CD14-positive monocyte (primary cell): ENCODE measurements at regions not wholly inside any gene's neighbourhood (a gene's known extent, or its start where the extent isn't known, plus 50 kb on each side); places are given as distances from the start of the nearest gene placed in this dataset.

Experiments
- DNase-seq, 3 donors: peaks; one replicate each; pipeline ENCODE4 v3.0.0-alpha.2; 2011 to 2022
- H2AFZ ChIP-seq: 2 replicates; pipeline ENCODE4 v1.6.0; 2012; ENCODE audit warnings: mild to moderate bottlenecking, low read depth, low read length, inconsistent platforms; ENCODE audit not compliant: insufficient read depth, poor library complexity, severe bottlenecking
- H3K27ac ChIP-seq, 2 donors: 1 replicate in 1 of 2; 2 replicates in 1 of 2; pipeline ENCODE4 v1.5.1; 2012 to 2013; ENCODE audit warnings: low read length in 2 of 2, control low read depth in 1 of 2, inconsistent platforms in 1 of 2, low read depth in 1 of 2, mild to moderate bottlenecking in 1 of 2
- H3K27me3 ChIP-seq, 2 donors: one replicate each; pipeline versions ENCODE4 v1.6.0 to v1.6.1; 2011 to 2013; ENCODE audit warnings: low read length in 2 of 2; ENCODE audit not compliant: control insufficient read depth in 2 of 2, insufficient read depth in 2 of 2
- H3K36me3 ChIP-seq, 2 donors: replicated peaks in 1 of 2; 1 replicate in 1 of 2; 2 replicates in 1 of 2; pipeline versions ENCODE4 v1.5.1 to v1.6.1; 2012 to 2013; ENCODE audit warnings: low read length in 2 of 2, control low read depth in 1 of 2, inconsistent platforms in 1 of 2, mild to moderate bottlenecking in 1 of 2; ENCODE audit not compliant: insufficient read depth in 2 of 2, control insufficient read depth in 1 of 2
- H3K4me1 ChIP-seq, 2 donors: 1 replicate in 1 of 2; 2 replicates in 1 of 2; pipeline versions ENCODE4 v1.5.1 to v1.6.1; 2012 to 2013; ENCODE audit warnings: low read length in 2 of 2, control low read depth in 1 of 2, inconsistent platforms in 1 of 2, mild to moderate bottlenecking in 1 of 2, moderate library complexity in 1 of 2; ENCODE audit not compliant: insufficient read depth in 2 of 2, control insufficient read depth in 1 of 2
- H3K4me2 ChIP-seq: replicated peaks from 2 replicates; pipeline ENCODE3; 2012; ENCODE audit warnings: low read length, moderate library complexity, mild to moderate bottlenecking; ENCODE audit not compliant: poor library complexity, severe bottlenecking; ENCODE audit errors: extremely low read depth
- H3K4me3 ChIP-seq, 3 experiments: fragments of 200-600 bp in 1 of 3; sonication (generic) in 1 of 3; replicated peaks in 1 of 3; 1 replicate in 2 of 3; 2 replicates in 1 of 3; pipeline ENCODE4 v1.5.1; 2011 to 2013; ENCODE audit warnings: low read length in 3 of 3, mild to moderate bottlenecking in 3 of 3, control low read depth in 2 of 3, low read depth in 2 of 3, inconsistent platforms in 1 of 3, moderate library complexity in 1 of 3
- H3K79me2 ChIP-seq: 2 replicates; pipeline ENCODE4 v1.6.0; 2012; ENCODE audit warnings: mild to moderate bottlenecking, control low read depth, inconsistent platforms, low read length, moderate library complexity; ENCODE audit not compliant: insufficient read depth
- H3K9ac ChIP-seq: 2 replicates; pipeline ENCODE4 v1.6.0; 2017; ENCODE audit warnings: low read length, mild to moderate bottlenecking; ENCODE audit not compliant: insufficient read depth, poor library complexity, severe bottlenecking
- H3K9me3 ChIP-seq, 2 donors: replicated peaks in 1 of 2; 1 replicate in 1 of 2; 2 replicates in 1 of 2; pipeline versions ENCODE4 v1.5.1 to v1.6.1; 2012 to 2013; ENCODE audit warnings: low read length in 2 of 2, control low read depth in 1 of 2; ENCODE audit not compliant: control insufficient read depth in 1 of 2, insufficient read depth in 1 of 2
- H4K20me1 ChIP-seq: 2 replicates; pipeline ENCODE4 v1.6.0; 2012; ENCODE audit warnings: mild to moderate bottlenecking, low read length, control low read depth, moderate library complexity; ENCODE audit not compliant: insufficient read depth
- H3K27ac Mint-ChIP-seq, 7 donors: one replicate each; pipeline ENCODE4 v1.8.0; 2020; ENCODE audit warnings: mild to moderate bottlenecking in 7 of 7, mixed read lengths in 7 of 7, moderate library complexity in 6 of 7, inconsistent platforms in 2 of 7
- H3K27me3 Mint-ChIP-seq, 3 donors: one replicate each; pipeline ENCODE4 v1.8.0; 2021 to 2022; ENCODE audit warnings: low read depth in 3 of 3, mild to moderate bottlenecking in 3 of 3, mixed read lengths in 3 of 3, moderate library complexity in 3 of 3, inconsistent platforms in 1 of 3
- H3K36me3 Mint-ChIP-seq, 2 donors: one replicate each; pipeline ENCODE4 v1.8.0; 2020; ENCODE audit warnings: mixed read lengths in 2 of 2, inconsistent platforms in 1 of 2, mild to moderate bottlenecking in 1 of 2
- H3K4me1 Mint-ChIP-seq: one replicate; pipeline ENCODE4 v1.8.0; 2020; ENCODE audit warnings: mild to moderate bottlenecking, mixed read lengths
- H3K4me3 Mint-ChIP-seq, 2 donors: one replicate each; pipeline ENCODE4 v1.8.0; 2020; ENCODE audit warnings: mild to moderate bottlenecking in 2 of 2, mixed read lengths in 2 of 2, moderate library complexity in 1 of 2
- H3K9me3 Mint-ChIP-seq, 7 donors: one replicate each; pipeline ENCODE4 v1.8.0; 2020 to 2022; ENCODE audit warnings: mixed read lengths in 7 of 7, mild to moderate bottlenecking in 6 of 7, moderate library complexity in 6 of 7, inconsistent platforms in 2 of 7
- WGBS: methylation state at CpG from one replicate; pipeline ENCODE4 v1.1.5; 2013; ENCODE audit warnings: missing lambda C conversion rate; ENCODE audit not compliant: insufficient coverage; 5-methylcytosine and 5-hydroxymethylcytosine counted together
- intact Hi-C, 2 donors: fragments of 100-400 bp; cut with micrococcal nuclease; formaldehyde crosslinking; loops; one replicate each; pipeline versions ENCODE4 v1.15.0 to v1.15.1; 2023
- TF ChIP-seq, protein P1 (sequence below): fragments of 200-600 bp; IDR thresholded peaks from one replicate; pipeline ENCODE4 v1.8.0; 2022; ENCODE audit warnings: antibody characterized with exemption, mild to moderate bottlenecking

DNA sequence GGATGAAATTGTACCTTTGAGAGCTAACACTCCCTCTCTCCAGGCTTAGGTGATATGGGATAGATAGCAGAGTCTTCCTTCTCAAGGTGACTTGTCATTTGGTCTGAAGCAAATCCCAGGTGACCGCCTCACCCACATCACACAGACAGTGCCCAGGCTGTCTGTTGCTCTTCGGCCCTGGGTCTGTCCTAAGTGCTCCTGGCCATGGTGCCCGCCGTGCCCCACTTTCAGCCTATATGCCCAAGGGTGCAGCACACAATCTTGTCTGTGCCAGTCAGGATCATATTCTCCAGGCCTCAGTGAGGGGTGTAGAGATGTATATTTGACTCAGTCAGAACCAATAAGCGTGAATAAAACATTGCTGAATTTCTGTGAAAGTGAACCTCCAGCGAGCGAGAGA lies 326.8 kb downstream of the DYSF start:
- H3K79me2 ChIP-seq = no peaks in the 10 kb centered on the region
- H3K9me3 Mint-ChIP-seq = peaks cover 0 to 2% (median 0%) of the 10 kb centered on the region in 7 donors
- H3K27me3 ChIP-seq = no peaks in the 10 kb centered on the region
- H2AFZ ChIP-seq = no peak overlapping the region
- H3K27me3 Mint-ChIP-seq = peaks cover 4 to 15% (median 12%) of the 10 kb centered on the region in 3 donors
- H3K4me1 Mint-ChIP-seq = no peaks in the 10 kb centered on the region
- intact Hi-C loops = no loop called here
- H3K4me1 ChIP-seq = no peaks in the 10 kb centered on the region
- H3K4me3 Mint-ChIP-seq = no peak overlapping the region
- 65% methylated on average over 5 of the region's 7 CpGs for WGBS
- no peak overlapping the region for H3K9ac ChIP-seq
- H3K4me3 ChIP-seq = no peak overlapping the region
- H3K9me3 ChIP-seq = no peaks in the 10 kb centered on the region
- no peak overlapping the region for H3K27ac ChIP-seq
- no peak overlapping the region for H3K4me2 ChIP-seq
- H3K27ac Mint-ChIP-seq = no peak overlapping the region
- no peaks in the 10 kb centered on the region for H3K36me3 Mint-ChIP-seq
- no peaks in the 10 kb centered on the region for H3K36me3 ChIP-seq
- TF ChIP-seq, protein P1, sequence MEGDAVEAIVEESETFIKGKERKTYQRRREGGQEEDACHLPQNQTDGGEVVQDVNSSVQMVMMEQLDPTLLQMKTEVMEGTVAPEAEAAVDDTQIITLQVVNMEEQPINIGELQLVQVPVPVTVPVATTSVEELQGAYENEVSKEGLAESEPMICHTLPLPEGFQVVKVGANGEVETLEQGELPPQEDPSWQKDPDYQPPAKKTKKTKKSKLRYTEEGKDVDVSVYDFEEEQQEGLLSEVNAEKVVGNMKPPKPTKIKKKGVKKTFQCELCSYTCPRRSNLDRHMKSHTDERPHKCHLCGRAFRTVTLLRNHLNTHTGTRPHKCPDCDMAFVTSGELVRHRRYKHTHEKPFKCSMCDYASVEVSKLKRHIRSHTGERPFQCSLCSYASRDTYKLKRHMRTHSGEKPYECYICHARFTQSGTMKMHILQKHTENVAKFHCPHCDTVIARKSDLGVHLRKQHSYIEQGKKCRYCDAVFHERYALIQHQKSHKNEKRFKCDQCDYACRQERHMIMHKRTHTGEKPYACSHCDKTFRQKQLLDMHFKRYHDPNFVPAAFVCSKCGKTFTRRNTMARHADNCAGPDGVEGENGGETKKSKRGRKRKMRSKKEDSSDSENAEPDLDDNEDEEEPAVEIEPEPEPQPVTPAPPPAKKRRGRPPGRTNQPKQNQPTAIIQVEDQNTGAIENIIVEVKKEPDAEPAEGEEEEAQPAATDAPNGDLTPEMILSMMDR = no peak
- H4K20me1 ChIP-seq = no peaks in the 10 kb centered on the region
- no peak for DNase-seq

DNA sequence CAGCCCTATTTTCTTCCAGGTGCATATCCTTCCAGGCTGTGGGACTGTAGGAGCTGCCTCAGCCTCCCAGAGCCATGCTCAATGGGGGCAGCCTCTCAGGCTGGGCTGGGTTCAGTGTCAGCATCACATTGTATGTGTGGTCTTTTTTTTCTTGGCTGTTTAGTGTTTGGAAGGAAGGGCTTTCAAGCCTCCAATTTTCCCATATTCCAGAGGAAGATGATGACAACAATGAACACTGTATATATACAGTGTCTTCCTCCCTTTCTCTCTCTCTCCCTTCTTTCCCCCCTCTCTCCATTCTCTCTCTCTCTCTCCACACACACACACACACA lies 326.4 kb downstream of the DYSF start:
- TF ChIP-seq, protein P1 = no peak
- no peaks in the 10 kb centered on the region for H3K4me1 Mint-ChIP-seq
- H3K4me3 Mint-ChIP-seq = no peak overlapping the region
- H3K9ac ChIP-seq = no peak overlapping the region
- no peaks in the 10 kb centered on the region for H3K36me3 ChIP-seq
- no peaks in the 10 kb centered on the region for H3K4me1 ChIP-seq
- no peaks in the 10 kb centered on the region for H4K20me1 ChIP-seq
- no peak overlapping the region for H3K4me3 ChIP-seq
- no peaks in the 10 kb centered on the region for H3K9me3 ChIP-seq
- DNase-seq = no peak
- no peaks in the 10 kb centered on the region for H3K27me3 ChIP-seq
- peaks cover 0 to 2% (median 0%) of the 10 kb centered on the region in 7 donors for H3K9me3 Mint-ChIP-seq
- H2AFZ ChIP-seq = no peak overlapping the region
- no peak overlapping the region for H3K27ac Mint-ChIP-seq
- H3K27ac ChIP-seq = no peak overlapping the region
- H3K36me3 Mint-ChIP-seq = no peaks in the 10 kb centered on the region
- H3K79me2 ChIP-seq = no peaks in the 10 kb centered on the region
- no peak overlapping the region for H3K4me2 ChIP-seq
- H3K27me3 Mint-ChIP-seq = peaks cover 4 to 15% (median 8%) of the 10 kb centered on the region in 3 donors
- intact Hi-C loops = no loop called here
